Loucy (cell line): ENCODE measurements at regions not wholly inside any gene's neighbourhood (a gene's known extent, or its start where the extent isn't known, plus 50 kb on each side); places are given as distances from the start of the nearest gene placed in this dataset.

ENCODE experiments used
- H2AFZ ChIP-seq: fragments of 200-600 bp; sonication (generic); 2 replicates; pipeline ENCODE4 v1.6.0; 2016; ENCODE audit warnings: antibody characterized with exemption, mild to moderate bottlenecking, low read length, moderate library complexity
- H3F3A ChIP-seq: fragments of 200-600 bp; 2 replicates; pipeline ENCODE4 v1.6.0; 2016; ENCODE audit warnings: antibody characterized with exemption, low read depth, mild to moderate bottlenecking
- H3K27me3 ChIP-seq: fragments of 200-600 bp; sonication (generic); 2 replicates; pipeline ENCODE4 v1.6.1; 2014; ENCODE audit warnings: low read length, mild to moderate bottlenecking; ENCODE audit not compliant: insufficient read depth, poor library complexity, severe bottlenecking
- H3K36me3 ChIP-seq: fragments of 200-600 bp; sonication (generic); 2 replicates; pipeline ENCODE4 v1.6.1; 2016; ENCODE audit warnings: low read length; ENCODE audit not compliant: insufficient read depth
- H3K4me1 ChIP-seq: fragments of 200-600 bp; sonication (generic); 2 replicates; pipeline ENCODE4 v1.5.1; 2014; ENCODE audit warnings: low read length, mild to moderate bottlenecking; ENCODE audit not compliant: insufficient read depth, poor library complexity, severe bottlenecking
- H3K4me2 ChIP-seq: fragments of 200-600 bp; sonication (generic); 2 replicates; pipeline ENCODE4 v1.6.0; 2014; ENCODE audit warnings: antibody characterized with exemption, low read length, low read depth, mild to moderate bottlenecking; ENCODE audit not compliant: poor library complexity, severe bottlenecking
- H3K4me3 ChIP-seq: fragments of 200-600 bp; sonication (generic); 2 replicates; pipeline ENCODE4 v1.5.1; 2014; ENCODE audit warnings: low read length, mild to moderate bottlenecking, mixed read lengths; ENCODE audit not compliant: poor library complexity, severe bottlenecking
- H3K79me2 ChIP-seq: fragments of 200-600 bp; sonication (generic); 2 replicates; pipeline ENCODE4 v1.6.1; 2014; ENCODE audit warnings: low read length; ENCODE audit not compliant: insufficient read depth
- H3K9ac ChIP-seq: fragments of 200-600 bp; sonication (generic); 2 replicates; pipeline ENCODE4 v1.6.0; 2014; ENCODE audit warnings: mild to moderate bottlenecking, low read depth, low read length, moderate library complexity; ENCODE audit not compliant: poor library complexity, severe bottlenecking
- H3K9me2 ChIP-seq: fragments of 200-600 bp; sonication (generic); replicated peaks from 2 replicates; pipeline ENCODE4 v1.6.1; 2016; ENCODE audit warnings: low read depth, low read length, mixed read lengths
- H3K9me3 ChIP-seq: fragments of 200-600 bp; sonication (generic); 2 replicates; pipeline ENCODE4 v1.6.1; 2014; ENCODE audit warnings: mild to moderate bottlenecking, antibody characterized with exemption, low read length, low read depth; ENCODE audit not compliant: insufficient read depth
- H4K20me1 ChIP-seq: fragments of 200-600 bp; sonication (generic); 2 replicates; pipeline ENCODE4 v1.6.0; 2014; ENCODE audit warnings: antibody characterized with exemption, low read length, mild to moderate bottlenecking; ENCODE audit not compliant: insufficient read depth, poor library complexity, severe bottlenecking
- CTCF ChIP-seq: fragments of 200-600 bp; sonication (generic); conservative IDR thresholded peaks from 2 replicates; pipeline ENCODE4 v1.5.1; 2014; ENCODE audit warnings: mild to moderate bottlenecking, antibody characterized with exemption, low read length
- EZH2phosphoT487 ChIP-seq: fragments of 200-600 bp; IDR thresholded peaks from 2 replicates; pipeline ENCODE4 v1.6.1; 2018; ENCODE audit warnings: antibody characterized with exemption, mild to moderate bottlenecking, moderate library complexity, borderline replicate concordance

GRCh38 chr2:172326211-172326509, 101.2 kb upstream of the ITGA6 start:
- Histone ChIP-seq H3K9me2 (no peaks in the 10 kb centered on the region), H2AFZ (no peak overlapping the region), H3F3A (no peaks in the 10 kb centered on the region), H3K36me3 (no peaks in the 10 kb centered on the region), H3K27me3 (no peaks in the 10 kb centered on the region), H3K4me3 (no peak overlapping the region), H3K4me1 (peaks cover 10% of the 10 kb centered on the region), H3K9me3 (no peaks in the 10 kb centered on the region), H3K4me2 (no peak overlapping the region), H4K20me1 (no peaks in the 10 kb centered on the region), H3K79me2 (no peaks in the 10 kb centered on the region), H3K9ac (no peak overlapping the region)
- TF ChIP-seq CTCF (no peak), EZH2phosphoT487 (no peak)

GRCh38 chr2:172328103-172328841, 99.1 kb upstream of the ITGA6 start:
- Histone ChIP-seq H3K9me2 (no peaks in the 10 kb centered on the region), H3K9ac (no peak overlapping the region), H3K9me3 (no peaks in the 10 kb centered on the region), H3K4me3 (no peak overlapping the region), H3K4me2 (no peak overlapping the region), H3K36me3 (no peaks in the 10 kb centered on the region), H3K79me2 (no peaks in the 10 kb centered on the region), H3K27me3 (no peaks in the 10 kb centered on the region), H3F3A (no peaks in the 10 kb centered on the region), H2AFZ (no peak overlapping the region), H4K20me1 (no peaks in the 10 kb centered on the region), H3K4me1 (peaks cover 10% of the 10 kb centered on the region)
- TF ChIP-seq EZH2phosphoT487 = no peak
- TF ChIP-seq CTCF = no peak

- Histone ChIP-seq H2AFZ (no peak overlapping the region), H3K9me3 (no peaks in the 10 kb centered on the region), H4K20me1 (no peaks in the 10 kb centered on the region), H3K9ac (no peak overlapping the region), H3K9me2 (no peaks in the 10 kb centered on the region), H3K4me3 (no peak overlapping the region), H3K4me2 (no peak overlapping the region), H3F3A (no peaks in the 10 kb centered on the region), H3K79me2 (no peaks in the 10 kb centered on the region), H3K4me1 (peaks cover 10% of the 10 kb centered on the region), H3K36me3 (no peaks in the 10 kb centered on the region), H3K27me3 (no peaks in the 10 kb centered on the region)
- TF ChIP-seq CTCF = no peak
- no peak for TF ChIP-seq EZH2phosphoT487
These were observed 98.0 kb upstream of the ITGA6 start for GRCh38 chr2:172329416-172329773.
